HepG2 (cell line): ENCODE measurements at regions not wholly inside any gene's neighbourhood (a gene's known extent, or its start where the extent isn't known, plus 50 kb on each side); places are given as distances from the start of the nearest gene placed in this dataset.

Experiments used
- ATAC-seq: fragments of 200-7000 bp; cut with Tn5 transposase; 3 replicates; pipeline ENCODE4 v1.9.1; 2020; ENCODE audit warnings: mild to moderate bottlenecking, moderate library complexity
- BruUV-seq: library from RNA; stranded (reverse); fragments of 400-500 nt; replicated peaks from 2 replicates; lab custom pipeline; 2021; lab: Mats Ljungman, UMichigan
- CTCF ChIA-PET: fragments of 300-600 bp; formaldehyde crosslinking; extraction: SDS; loops from one replicate; lab custom pipeline; 2021; ENCODE audit warnings: low total read pairs, inconsistent platforms, low intra/inter-chr PET ratio; lab: Yijun Ruan, JAX
- POLR2A ChIA-PET: fragments of 350-600 bp; sonication (Branson Sonifier 250); formaldehyde crosslinking; loops from one replicate; lab custom pipeline; 2020; ENCODE audit warnings: antibody characterized with exemption, inconsistent platforms; lab: Yijun Ruan, JAX
- DNase-seq: peaks from one replicate; pipeline ENCODE4 v3.0.0-alpha.2; 2015; ENCODE audit warnings: low spot score
- FAIRE-seq: peaks from 3 replicates; lab custom pipeline; 2011; peaks lifted over from hg19 to GRCh38; lab: Jason Lieb, UNC
- H2AFZ ChIP-seq: one replicate; pipeline ENCODE4 v1.6.1; 2011; ENCODE audit warnings: low read length, inconsistent platforms
- H3K27ac ChIP-seq: fragments of 300-600 bp; 3 replicates; pipeline ENCODE4 v1.8.0; 2011; ENCODE audit warnings: mixed run types, mild to moderate bottlenecking, mixed read lengths, low read length, inconsistent platforms; ENCODE audit not compliant: insufficient read depth; ENCODE audit errors: extremely low read length
- H3K27me3 ChIP-seq, 2 experiments: fragments of 200-600 bp in 1 of 2; 2 replicates in 1 of 2; 3 replicates in 1 of 2; pipeline versions ENCODE4 v1.6.0 to v1.8.0; 2011; ENCODE audit warnings: low read length in 2 of 2, mild to moderate bottlenecking in 2 of 2, moderate library complexity in 2 of 2, inconsistent platforms in 1 of 2; ENCODE audit not compliant: insufficient read depth in 2 of 2, control insufficient read depth in 1 of 2
- H3K36me3 ChIP-seq, 2 experiments: fragments of 200-600 bp in 1 of 2; replicated peaks in 1 of 2; 2 replicates in 1 of 2; 3 replicates in 1 of 2; pipeline versions ENCODE4 v1.5.1 to v1.8.0; 2011; ENCODE audit warnings: low read length in 2 of 2, inconsistent platforms in 1 of 2; ENCODE audit not compliant: insufficient read depth in 2 of 2, control insufficient read depth in 1 of 2
- H3K4me1 ChIP-seq: 2 replicates; pipeline ENCODE4 v1.5.1; 2012; ENCODE audit warnings: low read length, inconsistent platforms; ENCODE audit not compliant: insufficient read depth
- H3K4me2 ChIP-seq: 2 replicates; pipeline ENCODE4 v1.6.0; 2011; ENCODE audit warnings: low read depth, low read length, inconsistent platforms
- H3K4me3 ChIP-seq, 3 experiments: fragments of 200-600 bp in 1 of 3; sonication (generic), shearing (Covaris generic) in 1 of 3; replicated peaks in 1 of 3; 2 replicates each; pipeline ENCODE4 v1.5.1; 2011 to 2016; ENCODE audit warnings: low read length in 3 of 3, inconsistent platforms in 2 of 3, low read depth in 2 of 3, mild to moderate bottlenecking in 2 of 3, control low read depth in 1 of 3, mixed read lengths in 1 of 3; ENCODE audit not compliant: insufficient read depth in 1 of 3
- H3K79me2 ChIP-seq: one replicate; pipeline ENCODE4 v1.6.1; 2011; ENCODE audit warnings: low read length, inconsistent platforms; ENCODE audit not compliant: insufficient read depth
- H3K9ac ChIP-seq: 2 replicates; pipeline ENCODE4 v1.6.0; 2011; ENCODE audit warnings: mild to moderate bottlenecking, low read depth, low read length, inconsistent platforms; ENCODE audit not compliant: insufficient read depth
- H3K9me3 ChIP-seq: 2 replicates; pipeline ENCODE4 v1.5.1; 2012; ENCODE audit warnings: mild to moderate bottlenecking, low read length
- H4K20me1 ChIP-seq: 2 replicates; pipeline ENCODE4 v1.6.0; 2011; ENCODE audit warnings: inconsistent platforms, mild to moderate bottlenecking, low read length, moderate library complexity; ENCODE audit not compliant: insufficient read depth
- ARNT2 ChIP-seq: sonication (generic); formaldehyde crosslinking; IDR thresholded peaks from 2 replicates; pipeline ENCODE4 v1.8.0; 2022; ENCODE audit warnings: mild to moderate bottlenecking, low read depth, missing genetic modification reagents, moderate library complexity
- EEA1 ChIP-seq: sonication (generic); formaldehyde crosslinking; IDR thresholded peaks from 2 replicates; pipeline ENCODE4 v1.5.1; 2020; ENCODE audit warnings: mild to moderate bottlenecking, missing genetic modification reagents, borderline replicate concordance
- ETV5 ChIP-seq: IDR thresholded peaks from 2 replicates; pipeline ENCODE4 v1.6.1; 2018; ENCODE audit warnings: missing biosample characterization, missing genetic modification reagents, inconsistent platforms, borderline replicate concordance
- GTF3A ChIP-seq: sonication (generic); formaldehyde crosslinking; conservative IDR thresholded peaks from 2 replicates; pipeline ENCODE4 v1.4.0; 2020; ENCODE audit warnings: mild to moderate bottlenecking, missing genetic modification reagents
- IRX3 ChIP-seq: sonication (generic); formaldehyde crosslinking; IDR thresholded peaks from 2 replicates; pipeline ENCODE4 v1.8.1; 2023; ENCODE audit warnings: mild to moderate bottlenecking, low read depth, missing genetic modification reagents, borderline replicate concordance
- NR0B2 ChIP-seq: sonication (generic); formaldehyde crosslinking; IDR thresholded peaks from 2 replicates; pipeline ENCODE4 v1.4.0; 2020; ENCODE audit warnings: mild to moderate bottlenecking, missing genetic modification reagents
- ONECUT2 ChIP-seq: sonication (generic); formaldehyde crosslinking; IDR thresholded peaks from 2 replicates; pipeline ENCODE4 v1.4.0; 2020; ENCODE audit warnings: missing genetic modification reagents
- PHF21A ChIP-seq: sonication (generic); formaldehyde crosslinking; IDR thresholded peaks from 2 replicates; pipeline ENCODE4 v1.5.0; 2020; ENCODE audit warnings: mild to moderate bottlenecking, missing genetic modification reagents
- RCOR2 ChIP-seq: IDR thresholded peaks from 2 replicates; pipeline ENCODE4 v1.6.1; 2016; ENCODE audit warnings: missing biosample characterization, missing genetic modification reagents
- TEAD3 ChIP-seq: optimal IDR thresholded peaks from 2 replicates; pipeline ENCODE3; 2016; ENCODE audit warnings: borderline replicate concordance
- THAP9 ChIP-seq: sonication (generic); formaldehyde crosslinking; IDR thresholded peaks from 2 replicates; pipeline ENCODE4; 2020; ENCODE audit warnings: missing genetic modification reagents, mild to moderate bottlenecking, borderline replicate concordance
- ZBTB14 ChIP-seq: sonication (generic); formaldehyde crosslinking; IDR thresholded peaks from 2 replicates; pipeline ENCODE4 v1.4.0; 2020; ENCODE audit warnings: missing genetic modification reagents
- ZNF619 ChIP-seq: sonication (generic); formaldehyde crosslinking; IDR thresholded peaks from 2 replicates; pipeline ENCODE4 v1.4.0; 2020; ENCODE audit warnings: mild to moderate bottlenecking, missing genetic modification reagents
- ZNF749 ChIP-seq: sonication (generic); formaldehyde crosslinking; IDR thresholded peaks from 2 replicates; pipeline ENCODE4 v1.8.0; 2022; ENCODE audit warnings: mild to moderate bottlenecking, missing genetic modification reagents, moderate library complexity, borderline replicate concordance
- WGBS: methylation state at CpG from one replicate; pipeline ENCODE4 v1.1.6; 2017; ENCODE audit warnings: low lambda C conversion rate; 5-methylcytosine and 5-hydroxymethylcytosine counted together
- in situ Hi-C: cut with HindIII; loops from 2 replicates; pipeline ENCODE4 v1.10.0; 2017; ENCODE audit warnings: low pct_unique_long_range_greater_than_20kb; ENCODE audit not compliant: extremely low pct_ligation_motif_present
- intact Hi-C: fragments of 100-400 bp; cut with micrococcal nuclease; formaldehyde crosslinking; loops from one replicate; pipeline ENCODE4 v1.10.0; 2022; ENCODE audit not compliant: unreplicated experiment

GRCh38 chr17:56020369-56020768 lies 132.9 kb upstream of the ANKFN1 start:
- intact Hi-C loops, result no loop called here
- Histone ChIP-seq H3K4me3 (no peak overlapping the region), H3K27ac (no peak overlapping the region), H3K4me1 (no peaks in the 10 kb centered on the region), H2AFZ (no peak overlapping the region), H3K79me2 (no peaks in the 10 kb centered on the region), H3K9ac (no peak overlapping the region), H3K36me3 (no peaks in the 10 kb centered on the region), H3K27me3 (no peaks in the 10 kb centered on the region; a peak in 1 of 5 replicates), H4K20me1 (no peaks in the 10 kb centered on the region), H3K4me2 (no peak overlapping the region), H3K9me3 (no peaks in the 10 kb centered on the region)
- in situ Hi-C loops, result no loop called here
- ChIA-PET POLR2A (no interaction called here), CTCF (no interaction called here)
- WGBS, result 28% methylated on average over 2 of the region's 2 CpGs
- no peak for FAIRE-seq
- no TSS peak for BruUV-seq
- ATAC-seq, result no peak
- DNase-seq, result no peak
- TF ChIP-seq ARNT2 (CRISPR knock-in tag) (no peak), EEA1 (CRISPR knock-in tag) (no peak), ONECUT2 (no peak), THAP9 (CRISPR knock-in tag) (no peak), TEAD3 (CRISPR knock-in tag) (no peak), ZNF749 (CRISPR knock-in tag) (no peak), RCOR2 (CRISPR knock-in tag) (no peak), NR0B2 (no peak), PHF21A (CRISPR knock-in tag) (no peak), ETV5 (no peak), ZBTB14 (no peak), ZNF619 (CRISPR knock-in tag) (no peak), IRX3 (CRISPR knock-in tag) (no peak), GTF3A (CRISPR knock-in tag) (no peak)
